CD4-positive, CD25-positive, alpha-beta regulatory T cell (primary cell): ENCODE measurements at regions not wholly inside any gene's neighbourhood (a gene's known extent, or its start where the extent isn't known, plus 50 kb on each side); places are given as distances from the start of the nearest gene placed in this dataset.

Experiments used
- ATAC-seq, 2 donors: fragments of 150-1000 bp; cut with Tn5 transposase; one replicate each; pipeline ENCODE4 v1.10.0; 2021; ENCODE audit warnings: low read depth in 2 of 2, moderate number of reproducible peaks in 2 of 2, moderate library complexity in 1 of 2
- DNase-seq, 3 donors: peaks; one replicate each; pipeline versions ENCODE4 v3.0.0 to v3.0.0-alpha.2; 2012 to 2022; ENCODE audit warnings: mixed read lengths in 1 of 3
- H3K27ac ChIP-seq: one replicate; pipeline ENCODE4 v1.7.0; 2013; ENCODE audit warnings: mild to moderate bottlenecking, low read length; ENCODE audit not compliant: insufficient read depth, poor library complexity, severe bottlenecking
- H3K27me3 ChIP-seq: one replicate; pipeline ENCODE4 v1.7.0; 2013; ENCODE audit warnings: low read length; ENCODE audit not compliant: control insufficient read depth, insufficient read depth
- H3K36me3 ChIP-seq: one replicate; pipeline ENCODE4 v1.7.0; 2013; ENCODE audit warnings: mild to moderate bottlenecking, low read length, moderate library complexity; ENCODE audit not compliant: control insufficient read depth, insufficient read depth
- H3K4me1 ChIP-seq: 2 replicates; pipeline ENCODE4 v1.7.0; 2013; ENCODE audit warnings: mild to moderate bottlenecking, low read length; ENCODE audit not compliant: insufficient read depth, control insufficient read depth, poor library complexity, severe bottlenecking
- H3K4me3 ChIP-seq: one replicate; pipeline ENCODE4 v1.7.0; 2013; ENCODE audit warnings: low read depth, mild to moderate bottlenecking, low read length, moderate library complexity
- H3K9me3 ChIP-seq, 2 experiments: 1 replicate in 1 of 2; 2 replicates in 1 of 2; pipeline ENCODE4 v1.7.0; 2013; ENCODE audit warnings: low read length in 2 of 2, mild to moderate bottlenecking in 1 of 2, moderate library complexity in 1 of 2; ENCODE audit not compliant: control insufficient read depth in 2 of 2
- H3K27ac Mint-ChIP-seq, 3 donors: one replicate each; pipeline ENCODE4 v1.8.0; 2020 to 2022; ENCODE audit warnings: mild to moderate bottlenecking in 3 of 3, mixed read lengths in 3 of 3, moderate library complexity in 2 of 3
- H3K27me3 Mint-ChIP-seq: one replicate; pipeline ENCODE4 v1.8.0; 2022; ENCODE audit warnings: mild to moderate bottlenecking, mixed read lengths
- H3K36me3 Mint-ChIP-seq: one replicate; pipeline ENCODE4 v1.8.0; 2020; ENCODE audit warnings: mixed read lengths
- H3K4me1 Mint-ChIP-seq, 4 donors: one replicate each; pipeline ENCODE4 v1.8.0; 2020 to 2022; ENCODE audit warnings: mixed read lengths in 4 of 4, mild to moderate bottlenecking in 1 of 4
- H3K4me3 Mint-ChIP-seq, 4 donors: one replicate each; pipeline ENCODE4 v1.8.0; 2020 to 2022; ENCODE audit warnings: mild to moderate bottlenecking in 4 of 4, mixed read lengths in 4 of 4, moderate library complexity in 3 of 4
- H3K9me3 Mint-ChIP-seq, 7 donors: one replicate each; pipeline ENCODE4 v1.8.0; 2020 to 2022; ENCODE audit warnings: mixed read lengths in 7 of 7, mild to moderate bottlenecking in 3 of 7, moderate library complexity in 2 of 7

DNA sequence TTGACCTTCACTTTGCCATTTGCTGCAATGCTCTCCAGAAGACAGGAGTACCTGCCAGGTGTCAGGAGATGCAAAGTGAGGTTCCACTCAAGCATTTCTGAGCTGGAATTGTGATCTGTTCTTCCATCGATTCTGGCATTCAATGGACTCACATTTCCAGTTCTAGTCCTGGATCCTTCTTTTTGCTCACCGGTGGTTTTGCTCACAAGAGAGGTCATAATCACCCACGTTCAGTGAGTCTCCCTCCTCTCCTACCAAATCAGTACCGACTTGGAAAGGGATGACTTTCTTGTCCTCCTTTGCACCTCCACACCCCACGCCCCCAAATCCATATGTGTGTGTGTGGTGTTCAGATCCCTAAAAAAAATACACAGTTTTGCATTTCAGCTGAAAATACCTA is 206.7 kb upstream of the IGF1R start:
- ATAC-seq (no peak), DNase-seq (no peak)
- Mint-ChIP-seq H3K36me3 (no peaks in the 10 kb centered on the region), H3K27me3 (no peaks in the 10 kb centered on the region), H3K27ac (no peak overlapping the region), H3K4me3 (no peak overlapping the region), H3K4me1 (no peaks in the 10 kb centered on the region), H3K9me3 (no peaks in the 10 kb centered on the region)
- Histone ChIP-seq H3K36me3 (no peaks in the 10 kb centered on the region), H3K4me3 (no peak overlapping the region), H3K4me1 (no peaks in the 10 kb centered on the region), H3K9me3 (no peaks in the 10 kb centered on the region), H3K27ac (no peak overlapping the region), H3K27me3 (no peaks in the 10 kb centered on the region)

DNA sequence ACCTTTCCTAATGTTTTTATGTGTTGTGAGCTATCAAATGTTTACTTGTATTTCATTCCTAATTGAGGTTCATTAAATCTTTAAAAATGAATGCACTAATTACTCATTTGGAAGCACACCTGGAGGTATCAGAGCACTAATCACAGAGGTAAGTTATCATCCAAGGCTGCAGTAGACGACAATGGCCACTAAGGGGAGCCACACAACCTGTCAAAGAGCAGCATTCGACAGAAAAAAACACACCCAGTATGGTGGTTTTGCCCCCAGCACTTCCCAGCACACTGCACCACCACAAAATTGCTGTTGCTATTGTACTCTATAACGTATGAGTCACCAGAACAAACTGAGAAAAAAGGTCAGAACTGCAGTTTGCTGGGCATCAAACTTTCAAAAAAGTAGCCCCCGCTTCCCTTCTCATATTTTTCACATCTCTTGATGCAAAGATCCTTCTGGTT is 205.9 kb upstream of the IGF1R start:
- no peaks in the 10 kb centered on the region for H3K36me3 ChIP-seq
- Mint-ChIP-seq H3K36me3 (no peaks in the 10 kb centered on the region), H3K27ac (no peak overlapping the region), H3K9me3 (no peaks in the 10 kb centered on the region), H3K4me1 (no peaks in the 10 kb centered on the region), H3K4me3 (no peak overlapping the region), H3K27me3 (no peaks in the 10 kb centered on the region)
- ATAC-seq (peak; percentile 60 to 63), DNase-seq (peak in 2 of 3 donors; percentile 26 to 62)
- no peaks in the 10 kb centered on the region for H3K9me3 ChIP-seq
- H3K4me3 ChIP-seq, result no peak overlapping the region
- H3K27me3 ChIP-seq, result no peaks in the 10 kb centered on the region
- no peaks in the 10 kb centered on the region for H3K4me1 ChIP-seq
- H3K27ac ChIP-seq, result no peak overlapping the region

DNA sequence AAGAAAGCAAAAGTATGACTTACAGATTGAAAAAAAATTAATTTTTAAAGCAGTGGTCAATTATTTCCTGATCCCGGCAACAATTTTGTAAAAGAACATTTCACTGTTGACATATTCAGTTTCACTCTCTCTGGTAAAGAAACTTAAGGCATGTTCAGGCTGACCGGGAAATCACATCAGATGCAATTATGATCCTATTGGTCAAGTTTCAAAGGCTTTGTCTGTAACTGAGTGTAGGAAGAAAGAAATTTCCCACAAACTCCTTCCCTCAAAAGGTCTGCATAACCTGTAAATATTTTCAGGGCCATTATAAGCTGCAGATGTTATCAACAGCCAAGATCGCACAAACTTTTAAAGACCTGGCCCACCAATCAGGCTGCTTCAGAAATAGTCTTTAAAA is 205.4 kb upstream of the IGF1R start:
- H3K4me1 ChIP-seq, result no peaks in the 10 kb centered on the region
- Mint-ChIP-seq H3K27me3 (no peaks in the 10 kb centered on the region), H3K36me3 (no peaks in the 10 kb centered on the region), H3K9me3 (no peaks in the 10 kb centered on the region), H3K4me1 (no peaks in the 10 kb centered on the region), H3K4me3 (no peak overlapping the region), H3K27ac (no peak overlapping the region)
- no peak overlapping the region for H3K4me3 ChIP-seq
- H3K27ac ChIP-seq, result no peak overlapping the region
- H3K36me3 ChIP-seq, result no peaks in the 10 kb centered on the region
- DNase-seq (no peak), ATAC-seq (no peak)
- no peaks in the 10 kb centered on the region for H3K27me3 ChIP-seq
- no peaks in the 10 kb centered on the region for H3K9me3 ChIP-seq

DNA sequence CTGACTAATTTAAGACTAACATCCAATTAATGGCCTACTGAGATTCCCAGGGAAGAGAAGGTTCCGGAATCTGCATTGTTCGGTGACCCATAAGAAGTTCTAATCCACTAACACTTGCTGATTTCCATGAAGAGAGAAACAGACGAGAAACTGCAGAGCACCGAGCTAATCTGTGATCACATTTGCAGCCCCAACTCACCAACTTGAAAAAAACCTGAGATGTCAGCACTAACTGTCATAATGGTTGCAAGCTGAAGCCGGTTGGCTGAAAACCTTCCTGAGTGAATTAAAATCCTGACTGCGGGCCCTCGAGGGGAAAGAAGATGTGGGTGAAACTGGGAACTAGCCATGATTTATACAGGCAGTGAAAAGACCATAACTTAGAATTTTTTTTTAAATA is 204.8 kb upstream of the IGF1R start:
- Histone ChIP-seq H3K27ac (no peak overlapping the region), H3K4me1 (no peaks in the 10 kb centered on the region), H3K4me3 (no peak overlapping the region), H3K36me3 (no peaks in the 10 kb centered on the region), H3K9me3 (no peaks in the 10 kb centered on the region), H3K27me3 (no peaks in the 10 kb centered on the region)
- no peaks in the 10 kb centered on the region for H3K27me3 Mint-ChIP-seq
- H3K36me3 Mint-ChIP-seq, result no peaks in the 10 kb centered on the region
- H3K4me3 Mint-ChIP-seq, result no peak overlapping the region
- no peak overlapping the region for H3K27ac Mint-ChIP-seq
- no peaks in the 10 kb centered on the region for H3K9me3 Mint-ChIP-seq
- no peaks in the 10 kb centered on the region for H3K4me1 Mint-ChIP-seq
- no peak for ATAC-seq
- DNase-seq, result no peak

DNA sequence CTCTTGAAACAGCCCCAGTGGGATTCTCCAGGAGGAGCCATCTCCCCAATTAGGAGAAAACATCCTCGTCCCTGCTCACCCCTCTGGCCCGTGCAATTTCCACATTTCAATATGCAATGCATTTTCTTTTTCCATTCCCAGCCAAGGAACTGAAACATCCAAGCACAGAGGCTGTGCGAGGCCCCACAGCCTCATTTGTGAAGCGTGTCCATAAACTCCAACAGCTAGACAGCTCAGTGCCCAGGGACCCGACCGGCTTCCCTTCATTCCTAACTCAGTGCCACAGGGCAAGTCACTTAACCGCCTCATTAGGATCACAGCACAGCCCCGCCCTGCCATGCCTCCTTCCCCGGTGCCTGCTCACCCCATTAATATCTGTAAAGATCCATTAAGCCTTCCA is 204.2 kb upstream of the IGF1R start:
- Histone ChIP-seq H3K27ac (no peak overlapping the region), H3K27me3 (no peaks in the 10 kb centered on the region), H3K4me1 (no peaks in the 10 kb centered on the region), H3K4me3 (no peak overlapping the region), H3K9me3 (no peaks in the 10 kb centered on the region), H3K36me3 (no peaks in the 10 kb centered on the region)
- no peaks in the 10 kb centered on the region for H3K4me1 Mint-ChIP-seq
- H3K36me3 Mint-ChIP-seq, result no peaks in the 10 kb centered on the region
- H3K9me3 Mint-ChIP-seq, result no peaks in the 10 kb centered on the region
- DNase-seq (no peak), ATAC-seq (no peak)
- H3K27ac Mint-ChIP-seq, result no peak overlapping the region
- no peak overlapping the region for H3K4me3 Mint-ChIP-seq
- H3K27me3 Mint-ChIP-seq, result no peaks in the 10 kb centered on the region

DNA sequence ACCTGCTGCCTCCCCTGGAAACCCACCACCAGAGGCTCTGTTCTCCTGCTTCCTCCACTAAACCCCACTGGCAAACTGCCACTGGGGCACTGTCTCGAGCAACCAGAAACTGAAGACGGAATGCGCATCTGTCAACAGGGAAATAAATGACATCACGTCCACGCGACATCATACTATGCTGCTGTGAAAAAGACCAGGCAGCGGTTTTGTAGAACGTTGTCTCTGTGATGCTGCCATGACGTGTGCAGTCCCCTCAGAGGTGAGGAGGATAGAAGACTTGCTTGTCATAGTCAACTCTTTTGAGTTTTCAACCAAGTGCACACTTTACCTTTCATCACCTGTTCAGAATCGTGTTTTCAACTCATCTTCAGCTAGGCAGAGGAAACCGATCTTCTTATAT is 203.0 kb upstream of the IGF1R start:
- no peak overlapping the region for H3K4me3 Mint-ChIP-seq

DNA sequence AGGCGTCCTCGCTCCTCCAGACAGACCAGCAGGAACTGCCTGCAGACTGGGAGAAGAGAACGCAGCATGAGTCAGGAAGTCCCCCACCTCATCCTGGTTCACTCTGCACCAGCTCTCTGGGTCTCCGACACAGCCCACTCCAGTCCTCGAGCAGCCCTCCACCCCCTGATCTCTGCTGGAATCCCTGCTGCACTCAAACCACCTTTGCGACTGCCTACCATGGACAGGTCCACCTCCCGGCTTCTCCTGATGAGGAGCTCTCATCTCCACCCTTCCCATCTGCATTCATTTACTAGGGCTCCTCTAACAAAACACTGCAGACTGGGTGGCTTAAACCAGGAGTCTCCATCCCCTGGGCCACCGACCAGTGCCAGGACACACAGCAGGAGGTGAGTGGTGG is 202.3 kb upstream of the IGF1R start:
- H3K4me1 Mint-ChIP-seq, result no peaks in the 10 kb centered on the region
- no peak overlapping the region for H3K4me3 Mint-ChIP-seq
- H3K4me3 ChIP-seq, result no peak overlapping the region
- H3K9me3 Mint-ChIP-seq, result no peaks in the 10 kb centered on the region
- H3K27ac Mint-ChIP-seq, result peak overlapping the region in 1 of 3 donors; percentile 29
- no peak overlapping the region for H3K27ac ChIP-seq
- no peaks in the 10 kb centered on the region for H3K27me3 Mint-ChIP-seq
- no peaks in the 10 kb centered on the region for H3K4me1 ChIP-seq
- H3K36me3 ChIP-seq, result no peaks in the 10 kb centered on the region
- no peaks in the 10 kb centered on the region for H3K27me3 ChIP-seq
- no peak for ATAC-seq
- no peaks in the 10 kb centered on the region for H3K9me3 ChIP-seq
- no peak for DNase-seq
- no peaks in the 10 kb centered on the region for H3K36me3 Mint-ChIP-seq

More for the DNA sequence above, 203.0 kb upstream of the IGF1R start:
- Histone ChIP-seq H3K9me3 (no peaks in the 10 kb centered on the region), H3K27me3 (no peaks in the 10 kb centered on the region), H3K36me3 (no peaks in the 10 kb centered on the region), H3K27ac (no peak overlapping the region), H3K4me3 (no peak overlapping the region), H3K4me1 (no peaks in the 10 kb centered on the region)
- DNase-seq (no peak), ATAC-seq (no peak)
- no peaks in the 10 kb centered on the region for H3K9me3 Mint-ChIP-seq
- no peaks in the 10 kb centered on the region for H3K4me1 Mint-ChIP-seq
- no peak overlapping the region for H3K27ac Mint-ChIP-seq
- no peaks in the 10 kb centered on the region for H3K27me3 Mint-ChIP-seq
- H3K36me3 Mint-ChIP-seq, result no peaks in the 10 kb centered on the region

DNA sequence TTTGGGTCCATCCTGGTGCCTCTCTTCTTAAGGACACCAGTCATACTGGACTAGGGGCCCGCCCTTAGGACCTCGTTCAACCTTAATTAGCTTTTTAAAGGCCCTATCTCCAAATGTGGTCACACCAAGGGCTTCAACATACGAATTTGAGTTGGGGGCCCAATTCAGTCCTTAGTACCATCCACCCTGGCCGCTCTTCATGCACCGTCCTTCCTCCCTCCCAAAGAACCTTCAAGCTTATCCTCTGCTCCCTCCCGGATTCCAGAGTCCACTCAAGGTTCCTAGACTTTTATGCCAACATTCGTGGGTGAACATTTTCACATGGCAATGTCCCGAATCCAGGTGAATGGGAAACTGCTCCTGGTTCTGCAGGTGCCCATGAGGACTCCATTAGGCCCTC is 201.3 kb upstream of the IGF1R start:
- no peaks in the 10 kb centered on the region for H3K4me1 ChIP-seq
- Mint-ChIP-seq H3K36me3 (no peaks in the 10 kb centered on the region), H3K27me3 (no peaks in the 10 kb centered on the region), H3K27ac (no peak overlapping the region), H3K4me1 (no peaks in the 10 kb centered on the region), H3K9me3 (no peaks in the 10 kb centered on the region), H3K4me3 (no peak overlapping the region)
- no peak overlapping the region for H3K4me3 ChIP-seq
- no peaks in the 10 kb centered on the region for H3K36me3 ChIP-seq
- no peak for DNase-seq
- H3K27ac ChIP-seq, result no peak overlapping the region
- no peak for ATAC-seq
- H3K27me3 ChIP-seq, result no peaks in the 10 kb centered on the region
- no peaks in the 10 kb centered on the region for H3K9me3 ChIP-seq
